Caco-2 (cell line): ENCODE measurements at regions not wholly inside any gene's neighbourhood (a gene's known extent, or its start where the extent isn't known, plus 50 kb on each side); places are given as distances from the start of the nearest gene placed in this dataset.

ENCODE experiments used
- BruUV-seq: library from RNA; stranded (reverse); fragments of 400-500 nt; replicated peaks from 2 replicates; lab custom pipeline; 2021; lab: Mats Ljungman, UMichigan
- CTCF ChIA-PET: fragments of 300-600 bp; sonication (Branson Sonifier 250); formaldehyde crosslinking; loops from one replicate; lab custom pipeline; 2022; ENCODE audit warnings: antibody characterized with exemption; lab: Charles Lee
- POLR2A ChIA-PET: fragments of 300-600 bp; sonication (Branson Sonifier 250); formaldehyde crosslinking; loops from one replicate; lab custom pipeline; 2022; ENCODE audit warnings: antibody characterized with exemption; lab: Charles Lee
- DNase-seq, 2 experiments: peaks; one replicate each; pipeline versions ENCODE4 v3.0.0 to v3.0.0-alpha.2; 2020 to 2022
- H3K27me3 ChIP-seq: replicated peaks from 2 replicates; pipeline ENCODE4 v1.6.0; 2011; ENCODE audit warnings: low read length; ENCODE audit not compliant: control insufficient read depth, insufficient read depth
- H3K36me3 ChIP-seq: 2 replicates; pipeline ENCODE4 v1.5.1; 2011; ENCODE audit warnings: low read length; ENCODE audit not compliant: control insufficient read depth, insufficient read depth
- H3K4me1 ChIP-seq: fragments of 250-450 bp; sonication (Bioruptor Pico); 2 replicates; pipeline ENCODE4 v1.5.1; 2020; ENCODE audit warnings: mild to moderate bottlenecking
- H3K4me3 ChIP-seq: 2 replicates; pipeline ENCODE4 v1.5.1; 2011; ENCODE audit warnings: low read depth, mild to moderate bottlenecking, control low read depth, low read length
- H3K9me3 ChIP-seq: fragments of 250-450 bp; sonication (Bioruptor Pico); 2 replicates; pipeline ENCODE4 v1.5.1; 2020; ENCODE audit warnings: mild to moderate bottlenecking, moderate library complexity
- H3K27ac Mint-ChIP-seq: one replicate; pipeline ENCODE4 v1.8.0; 2022; ENCODE audit warnings: mixed read lengths; ENCODE audit not compliant: unreplicated experiment
- H3K27me3 Mint-ChIP-seq: one replicate; pipeline ENCODE4 v1.8.0; 2022; ENCODE audit warnings: mixed read lengths; ENCODE audit not compliant: insufficient read depth, unreplicated experiment
- H3K36me3 Mint-ChIP-seq: one replicate; pipeline ENCODE4 v1.8.0; 2022; ENCODE audit warnings: mild to moderate bottlenecking, mixed read lengths; ENCODE audit not compliant: insufficient read depth, unreplicated experiment
- H3K4me1 Mint-ChIP-seq: one replicate; pipeline ENCODE4 v1.8.0; 2022; ENCODE audit warnings: low read depth, mixed read lengths; ENCODE audit not compliant: unreplicated experiment
- H3K4me3 Mint-ChIP-seq: one replicate; pipeline ENCODE4 v1.8.0; 2022; ENCODE audit warnings: mild to moderate bottlenecking, moderate library complexity, mixed read lengths; ENCODE audit not compliant: unreplicated experiment
- H3K9me3 Mint-ChIP-seq: one replicate; pipeline ENCODE4 v1.8.0; 2022; ENCODE audit warnings: mixed read lengths; ENCODE audit not compliant: unreplicated experiment
- CTCF ChIP-seq, 2 experiments: fragments of 200-600 bp in 1 of 2; IDR thresholded peaks; 1 replicate in 1 of 2; 2 replicates in 1 of 2; pipeline versions ENCODE4 v1.5.1 to v1.8.0; 2011 to 2022; ENCODE audit warnings: antibody characterized with exemption in 1 of 2, control low read depth in 1 of 2, inconsistent platforms in 1 of 2, low read depth in 1 of 2, low read length in 1 of 2, mild to moderate bottlenecking in 1 of 2, moderate library complexity in 1 of 2; ENCODE audit not compliant: insufficient read depth in 1 of 2, severe bottlenecking in 1 of 2, unreplicated experiment in 1 of 2
- intact Hi-C: fragments of 100-400 bp; cut with micrococcal nuclease; formaldehyde crosslinking; loops from one replicate; pipeline ENCODE4 v1.10.0; 2022; ENCODE audit not compliant: unreplicated experiment

GRCh38 chr9:2341126-2341525 is 280.5 kb upstream of the VLDLR start:
- Histone ChIP-seq H3K36me3 (no peaks in the 10 kb centered on the region), H3K4me3 (no peak overlapping the region), H3K9me3 (no peaks in the 10 kb centered on the region), H3K4me1 (no peaks in the 10 kb centered on the region), H3K27me3 (no peaks in the 10 kb centered on the region; the same call in 1 of the 2 replicates)
- no peak for DNase-seq
- H3K4me1 Mint-ChIP-seq, result no peaks in the 10 kb centered on the region
- POLR2A ChIA-PET, result no interaction called here
- H3K4me3 Mint-ChIP-seq, result no peak overlapping the region
- H3K36me3 Mint-ChIP-seq, result no peaks in the 10 kb centered on the region
- no peak for TF ChIP-seq CTCF (IDR thresholded peaks at IDR 0.05; ENCODE audit: insufficient read depth in 1 of 2, low read depth in 1 of 2, low read length in 1 of 2, severe bottlenecking in 1 of 2, unreplicated experiment in 1 of 2)
- intact Hi-C loops, result no loop called here
- no peak overlapping the region for H3K27ac Mint-ChIP-seq
- CTCF ChIA-PET, result no interaction called here
- no peaks in the 10 kb centered on the region for H3K9me3 Mint-ChIP-seq
- BruUV-seq, result no TSS peak
- no peaks in the 10 kb centered on the region for H3K27me3 Mint-ChIP-seq

DNA sequence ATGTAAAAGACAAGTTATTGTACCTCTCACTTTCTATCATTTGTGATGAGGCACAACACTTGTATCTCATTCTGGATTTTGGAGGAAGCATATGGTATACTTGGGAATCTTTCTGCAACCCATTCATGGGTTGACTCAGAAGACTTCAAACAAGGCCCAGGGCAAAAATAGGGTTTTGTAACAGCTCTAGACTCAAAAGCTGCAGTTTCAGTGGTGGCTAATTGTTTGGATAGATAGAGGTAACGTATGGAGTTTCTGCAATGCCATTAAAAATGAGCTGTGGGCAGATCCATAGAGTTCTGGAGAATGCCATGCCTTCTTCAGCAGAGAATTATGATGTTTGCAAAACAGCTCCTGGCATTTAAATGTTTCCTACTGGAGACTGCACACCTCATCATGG is 279.6 kb upstream of the VLDLR start:
- H3K9me3 ChIP-seq, result no peaks in the 10 kb centered on the region
- ChIA-PET POLR2A (no interaction called here), CTCF (no interaction called here)
- intact Hi-C loops, result no loop called here
- H3K27ac Mint-ChIP-seq, result no peak overlapping the region
- no peaks in the 10 kb centered on the region; the same call in 1 of the 2 replicates for H3K27me3 ChIP-seq
- no peaks in the 10 kb centered on the region for H3K4me1 Mint-ChIP-seq
- no peak for TF ChIP-seq CTCF (IDR thresholded peaks at IDR 0.05; ENCODE audit: insufficient read depth in 1 of 2, low read depth in 1 of 2, low read length in 1 of 2, severe bottlenecking in 1 of 2, unreplicated experiment in 1 of 2)
- BruUV-seq, result no TSS peak
- H3K4me3 ChIP-seq, result no peak overlapping the region
- no peak overlapping the region for H3K4me3 Mint-ChIP-seq
- H3K36me3 Mint-ChIP-seq, result no peaks in the 10 kb centered on the region
- no peaks in the 10 kb centered on the region for H3K36me3 ChIP-seq
- no peaks in the 10 kb centered on the region for H3K27me3 Mint-ChIP-seq
- no peaks in the 10 kb centered on the region for H3K4me1 ChIP-seq
- H3K9me3 Mint-ChIP-seq, result no peaks in the 10 kb centered on the region
- DNase-seq, result no peak

DNA sequence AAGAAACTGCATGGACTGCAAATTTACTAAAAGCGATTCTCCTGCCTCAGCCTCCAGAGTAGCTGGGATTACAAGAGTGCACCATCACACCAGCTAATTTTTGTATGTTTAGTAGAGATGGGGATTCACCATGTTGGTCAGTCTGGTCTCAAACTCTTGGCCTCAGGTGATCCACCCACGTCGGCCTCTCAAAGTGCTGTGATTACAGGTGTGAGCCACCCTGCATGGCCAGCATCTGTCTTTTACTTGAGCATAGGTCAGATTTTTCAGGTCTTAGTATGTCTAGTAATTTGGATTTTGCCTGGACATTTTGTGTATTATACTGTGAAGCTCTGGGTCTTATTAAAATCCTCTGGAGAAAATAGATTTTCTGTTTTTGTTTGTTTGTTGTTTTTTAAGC is 277.8 kb upstream of the VLDLR start:
- TF ChIP-seq CTCF (IDR thresholded peaks at IDR 0.05; ENCODE audit: insufficient read depth in 1 of 2, low read depth in 1 of 2, low read length in 1 of 2, severe bottlenecking in 1 of 2, unreplicated experiment in 1 of 2), result no peak
- intact Hi-C loops, result no loop called here
- Histone ChIP-seq H3K27me3 (no peaks in the 10 kb centered on the region), H3K4me1 (no peaks in the 10 kb centered on the region), H3K9me3 (no peaks in the 10 kb centered on the region), H3K36me3 (no peaks in the 10 kb centered on the region), H3K4me3 (no peak overlapping the region)
- H3K4me1 Mint-ChIP-seq, result no peaks in the 10 kb centered on the region
- H3K27me3 Mint-ChIP-seq, result no peaks in the 10 kb centered on the region
- ChIA-PET POLR2A (no interaction called here), CTCF (no interaction called here)
- H3K9me3 Mint-ChIP-seq, result no peaks in the 10 kb centered on the region
- no peak for DNase-seq
- no TSS peak for BruUV-seq
- no peak overlapping the region for H3K27ac Mint-ChIP-seq
- H3K36me3 Mint-ChIP-seq, result no peaks in the 10 kb centered on the region
- H3K4me3 Mint-ChIP-seq, result no peak overlapping the region
